ENCODE measurements at regions not wholly inside any gene's neighbourhood (a gene's known extent, or its start where the extent isn't known, plus 50 kb on each side); places are given as distances from the start of the nearest gene placed in this dataset.

DNA sequence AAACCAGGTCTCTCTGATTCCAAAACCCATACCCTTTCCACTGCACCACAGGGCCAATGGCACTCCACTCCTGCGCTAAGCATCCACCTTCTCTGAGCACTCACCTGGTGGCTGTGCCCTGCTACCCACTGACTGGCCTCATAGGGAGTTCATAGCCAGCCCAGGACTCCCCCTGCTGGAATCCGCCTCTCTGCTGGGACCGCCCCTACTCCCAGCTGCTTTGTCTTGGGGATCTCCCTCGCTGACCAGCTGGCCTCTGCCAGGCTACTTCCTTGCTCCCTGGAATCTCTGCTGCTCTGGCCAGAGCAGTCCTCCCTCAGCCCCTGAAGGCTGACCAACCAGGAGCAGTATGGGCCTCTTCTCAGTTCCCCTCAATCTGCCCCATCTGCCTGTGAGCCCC lies 129.7 kb downstream of the FAXC start:
- H3K4me3 ChIP-seq (replicated peaks in 1 of 4; ENCODE audit: control extremely low read depth in 1 of 4, insufficient read depth in 1 of 4, low read depth in 3 of 4, low read length in 4 of 4) = no peak overlapping the region
- H2AFZ ChIP-seq (ENCODE audit: low read length) = no peak overlapping the region
- no peak for DNase-seq (ENCODE audit: low read depth in 2 of 2)
- no peak overlapping the region for H3K27ac ChIP-seq (ENCODE audit: insufficient read depth, low read length)
- no peaks in the 10 kb centered on the region for H4K20me1 ChIP-seq (ENCODE audit: control insufficient read depth, extremely low read depth, insufficient read depth, low read length)
- no peaks in the 10 kb centered on the region for H3K4me1 ChIP-seq (ENCODE audit: control insufficient read depth, extremely low read depth, insufficient read depth, low read length)
- H3K36me3 ChIP-seq (ENCODE audit: control insufficient read depth, insufficient read depth, low read length) = no peaks in the 10 kb centered on the region
- TF ChIP-seq, protein P1, sequence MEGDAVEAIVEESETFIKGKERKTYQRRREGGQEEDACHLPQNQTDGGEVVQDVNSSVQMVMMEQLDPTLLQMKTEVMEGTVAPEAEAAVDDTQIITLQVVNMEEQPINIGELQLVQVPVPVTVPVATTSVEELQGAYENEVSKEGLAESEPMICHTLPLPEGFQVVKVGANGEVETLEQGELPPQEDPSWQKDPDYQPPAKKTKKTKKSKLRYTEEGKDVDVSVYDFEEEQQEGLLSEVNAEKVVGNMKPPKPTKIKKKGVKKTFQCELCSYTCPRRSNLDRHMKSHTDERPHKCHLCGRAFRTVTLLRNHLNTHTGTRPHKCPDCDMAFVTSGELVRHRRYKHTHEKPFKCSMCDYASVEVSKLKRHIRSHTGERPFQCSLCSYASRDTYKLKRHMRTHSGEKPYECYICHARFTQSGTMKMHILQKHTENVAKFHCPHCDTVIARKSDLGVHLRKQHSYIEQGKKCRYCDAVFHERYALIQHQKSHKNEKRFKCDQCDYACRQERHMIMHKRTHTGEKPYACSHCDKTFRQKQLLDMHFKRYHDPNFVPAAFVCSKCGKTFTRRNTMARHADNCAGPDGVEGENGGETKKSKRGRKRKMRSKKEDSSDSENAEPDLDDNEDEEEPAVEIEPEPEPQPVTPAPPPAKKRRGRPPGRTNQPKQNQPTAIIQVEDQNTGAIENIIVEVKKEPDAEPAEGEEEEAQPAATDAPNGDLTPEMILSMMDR (conservative IDR thresholded peaks at IDR 0.05 in 1 of 2, IDR thresholded peaks at IDR 0.05 in 1 of 2; ENCODE audit: low read depth in 1 of 2, low read length in 2 of 2) = no peak
- no peak for TF ChIP-seq EZH2 (IDR thresholded peaks at IDR 0.05; ENCODE audit: low read length, missing control alignments)
- H3K27me3 ChIP-seq (ENCODE audit: control insufficient read depth, insufficient read depth, low read length) = no peaks in the 10 kb centered on the region
- no peaks in the 10 kb centered on the region for H3K79me2 ChIP-seq (ENCODE audit: control insufficient read depth, insufficient read depth, low read length)
- H3K9me3 ChIP-seq (ENCODE audit: control insufficient read depth, insufficient read depth, low read depth, low read length) = no peaks in the 10 kb centered on the region
- H3K4me2 ChIP-seq (ENCODE audit: extremely low read depth, insufficient read depth, low read length) = no peak overlapping the region
- H3K9ac ChIP-seq (ENCODE audit: insufficient read depth, low read length) = no peak overlapping the region

DNA sequence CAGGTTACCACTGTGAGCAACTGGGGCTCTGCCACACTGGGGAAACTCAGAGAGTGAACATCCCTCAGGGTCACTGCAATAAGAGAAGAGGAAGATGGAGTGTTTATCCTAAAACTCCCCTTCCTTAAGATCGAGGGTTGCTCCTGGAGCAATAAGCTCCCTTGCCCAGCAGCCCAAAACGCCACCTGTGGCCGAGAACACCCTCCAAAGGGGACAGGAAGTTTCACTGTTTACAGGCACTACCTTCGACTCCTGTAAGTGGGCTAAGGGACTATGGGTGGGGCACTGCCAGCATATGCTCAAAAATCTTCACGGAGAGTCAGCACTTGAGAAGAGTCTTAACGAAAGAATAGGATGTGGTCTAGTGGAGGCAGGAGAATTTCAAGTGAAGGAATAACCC lies 132.5 kb downstream of the FAXC start:
- Histone ChIP-seq H3K36me3 (ENCODE audit: control insufficient read depth, insufficient read depth, low read length) (no peaks in the 10 kb centered on the region), H3K79me2 (ENCODE audit: control insufficient read depth, insufficient read depth, low read length) (no peaks in the 10 kb centered on the region), H3K4me3 (replicated peaks in 1 of 4; ENCODE audit: control extremely low read depth in 1 of 4, insufficient read depth in 1 of 4, low read depth in 3 of 4, low read length in 4 of 4) (no peak overlapping the region), H3K27me3 (ENCODE audit: control insufficient read depth, insufficient read depth, low read length) (no peaks in the 10 kb centered on the region), H3K9me3 (ENCODE audit: control insufficient read depth, insufficient read depth, low read depth, low read length) (no peaks in the 10 kb centered on the region), H3K9ac (ENCODE audit: insufficient read depth, low read length) (no peak overlapping the region), H2AFZ (ENCODE audit: low read length) (no peak overlapping the region), H4K20me1 (ENCODE audit: control insufficient read depth, extremely low read depth, insufficient read depth, low read length) (no peaks in the 10 kb centered on the region), H3K4me1 (ENCODE audit: control insufficient read depth, extremely low read depth, insufficient read depth, low read length) (no peaks in the 10 kb centered on the region), H3K27ac (ENCODE audit: insufficient read depth, low read length) (no peak overlapping the region), H3K4me2 (ENCODE audit: extremely low read depth, insufficient read depth, low read length) (no peak overlapping the region)
- no peak for DNase-seq (ENCODE audit: low read depth in 2 of 2)
- no peak for TF ChIP-seq EZH2 (IDR thresholded peaks at IDR 0.05; ENCODE audit: low read length, missing control alignments)
- TF ChIP-seq, protein P1 (conservative IDR thresholded peaks at IDR 0.05 in 1 of 2, IDR thresholded peaks at IDR 0.05 in 1 of 2; ENCODE audit: low read depth in 1 of 2, low read length in 2 of 2) = no peak

DNA sequence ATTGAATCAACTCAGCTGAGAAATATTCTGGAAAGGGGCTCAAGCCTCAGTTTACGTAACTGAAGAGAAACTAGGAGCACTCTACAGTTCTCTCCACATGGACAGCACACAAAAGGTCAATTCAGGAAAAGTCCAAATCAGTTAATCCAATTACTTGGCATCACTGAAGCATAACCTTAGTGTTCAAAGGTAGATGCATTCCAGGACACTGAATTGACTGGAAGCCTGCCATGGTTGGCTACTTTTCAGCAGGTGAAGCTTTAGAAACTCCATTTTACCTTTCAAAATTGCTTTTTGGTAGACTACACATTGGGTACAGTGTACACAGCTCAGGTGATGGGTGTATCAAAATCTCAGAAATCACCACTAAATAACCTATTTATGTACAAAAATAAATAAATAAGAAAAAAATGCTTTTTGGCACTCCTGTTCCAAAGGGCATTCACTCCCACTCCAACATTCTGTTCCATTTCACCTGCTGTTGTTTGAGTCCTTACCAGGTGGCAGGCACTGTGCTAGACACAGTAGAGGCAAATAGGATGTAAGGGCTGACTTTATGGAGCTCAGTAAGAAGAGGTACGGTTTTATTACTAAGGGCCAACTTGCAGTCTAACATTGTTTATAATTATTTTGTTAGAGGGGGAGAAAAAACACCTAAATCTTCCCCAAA lies 153.4 kb downstream of the FAXC start:
- DNase-seq (ENCODE audit: low read depth in 2 of 2) = no peak
- no peaks in the 10 kb centered on the region for H3K4me1 ChIP-seq (ENCODE audit: control insufficient read depth, extremely low read depth, insufficient read depth, low read length)
- H3K27me3 ChIP-seq (ENCODE audit: control insufficient read depth, insufficient read depth, low read length) = no peaks in the 10 kb centered on the region
- H2AFZ ChIP-seq (ENCODE audit: low read length) = no peak overlapping the region
- H3K9me3 ChIP-seq (ENCODE audit: control insufficient read depth, insufficient read depth, low read depth, low read length) = no peaks in the 10 kb centered on the region
- no peaks in the 10 kb centered on the region for H4K20me1 ChIP-seq (ENCODE audit: control insufficient read depth, extremely low read depth, insufficient read depth, low read length)
- no peak for TF ChIP-seq EZH2 (IDR thresholded peaks at IDR 0.05; ENCODE audit: low read length, missing control alignments)
- TF ChIP-seq, protein P1 (conservative IDR thresholded peaks at IDR 0.05 in 1 of 2, IDR thresholded peaks at IDR 0.05 in 1 of 2; ENCODE audit: low read depth in 1 of 2, low read length in 2 of 2) = no peak
- no peak overlapping the region for H3K27ac ChIP-seq (ENCODE audit: insufficient read depth, low read length)
- no peak overlapping the region for H3K4me2 ChIP-seq (ENCODE audit: extremely low read depth, insufficient read depth, low read length)
- no peaks in the 10 kb centered on the region for H3K79me2 ChIP-seq (ENCODE audit: control insufficient read depth, insufficient read depth, low read length)
- no peaks in the 10 kb centered on the region for H3K36me3 ChIP-seq (ENCODE audit: control insufficient read depth, insufficient read depth, low read length)
- H3K9ac ChIP-seq (ENCODE audit: insufficient read depth, low read length) = no peak overlapping the region
- H3K4me3 ChIP-seq (replicated peaks in 1 of 4; ENCODE audit: control extremely low read depth in 1 of 4, insufficient read depth in 1 of 4, low read depth in 3 of 4, low read length in 4 of 4) = no peak overlapping the region
